ENCODE measurements at regions not wholly inside any gene's neighbourhood (a gene's known extent, or its start where the extent isn't known, plus 50 kb on each side); places are given as distances from the start of the nearest gene placed in this dataset.

DNA sequence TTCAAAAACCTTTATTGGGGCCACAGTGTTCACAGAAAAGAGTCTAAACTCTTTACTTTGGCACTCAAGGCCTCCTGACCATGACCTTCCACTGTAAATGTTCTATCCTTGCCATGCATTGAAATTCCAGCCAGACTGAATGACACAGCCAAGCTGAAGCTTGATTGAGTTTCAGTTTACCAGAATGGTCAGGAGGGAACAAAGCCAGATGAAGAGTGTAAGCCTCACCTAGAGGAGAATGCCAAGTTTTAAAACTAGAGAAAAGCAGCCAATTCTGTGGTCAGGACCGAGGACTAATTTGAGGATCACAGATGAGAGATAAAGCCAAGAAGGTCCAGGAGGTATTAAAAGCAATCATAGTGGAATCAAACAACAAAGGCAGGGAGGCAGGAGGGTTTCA lies 215.3 kb downstream of the KCNA4 start:
- Histone ChIP-seq H3K9ac (ENCODE audit: low read depth in 1 of 3, low read length in 3 of 3) (no peak overlapping the region), H3K4me1 (ENCODE audit: control insufficient read depth in 3 of 3, insufficient read depth in 3 of 3, low read length in 3 of 3) (no peaks in the 10 kb centered on the region), H3K27me3 (ENCODE audit: control insufficient read depth in 3 of 3, insufficient read depth in 3 of 3, low read length in 3 of 3) (no peaks in the 10 kb centered on the region), H3K36me3 (ENCODE audit: control insufficient read depth in 3 of 3, insufficient read depth in 3 of 3, low read length in 3 of 3) (no peaks in the 10 kb centered on the region), H3K9me3 (ENCODE audit: control insufficient read depth in 3 of 3, low read length in 3 of 3) (no peaks in the 10 kb centered on the region), H3K27ac (ENCODE audit: low read depth, low read length) (no peak overlapping the region), H3K4me3 (ENCODE audit: low read length in 3 of 3) (no peak overlapping the region)

DNA sequence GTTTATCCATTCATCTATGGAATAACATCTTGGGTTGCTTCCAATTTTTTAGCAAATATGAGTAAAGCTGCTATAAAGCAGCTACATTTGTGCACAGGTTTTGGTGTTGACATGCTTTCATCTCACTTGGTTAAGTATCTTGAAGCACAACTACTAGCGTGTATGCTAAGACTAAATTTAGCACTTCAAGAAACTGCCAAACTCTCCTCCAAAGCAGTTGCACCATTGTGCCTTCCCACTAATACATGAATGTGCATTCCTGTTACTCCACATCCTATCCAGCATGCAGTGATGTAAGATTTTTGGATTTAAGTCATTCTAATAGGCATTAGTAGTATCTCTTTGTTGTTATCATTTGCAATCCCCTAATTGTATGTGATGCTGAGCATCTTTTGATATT lies 230.7 kb downstream of the KCNA4 start:
- H3K9ac ChIP-seq (ENCODE audit: low read depth in 1 of 3, low read length in 3 of 3), result no peak overlapping the region
- no peaks in the 10 kb centered on the region for H3K36me3 ChIP-seq (ENCODE audit: control insufficient read depth in 3 of 3, insufficient read depth in 3 of 3, low read length in 3 of 3)
- no peaks in the 10 kb centered on the region for H3K27me3 ChIP-seq (ENCODE audit: control insufficient read depth in 3 of 3, insufficient read depth in 3 of 3, low read length in 3 of 3)
- H3K4me1 ChIP-seq (ENCODE audit: control insufficient read depth in 3 of 3, insufficient read depth in 3 of 3, low read length in 3 of 3), result no peaks in the 10 kb centered on the region
- no peak overlapping the region for H3K27ac ChIP-seq (ENCODE audit: low read depth, low read length)
- H3K4me3 ChIP-seq (ENCODE audit: low read length in 3 of 3), result no peak overlapping the region
- H3K9me3 ChIP-seq (ENCODE audit: control insufficient read depth in 3 of 3, low read length in 3 of 3), result peaks cover 0 to 5% (median 0%) of the 10 kb centered on the region in 3 donors

DNA sequence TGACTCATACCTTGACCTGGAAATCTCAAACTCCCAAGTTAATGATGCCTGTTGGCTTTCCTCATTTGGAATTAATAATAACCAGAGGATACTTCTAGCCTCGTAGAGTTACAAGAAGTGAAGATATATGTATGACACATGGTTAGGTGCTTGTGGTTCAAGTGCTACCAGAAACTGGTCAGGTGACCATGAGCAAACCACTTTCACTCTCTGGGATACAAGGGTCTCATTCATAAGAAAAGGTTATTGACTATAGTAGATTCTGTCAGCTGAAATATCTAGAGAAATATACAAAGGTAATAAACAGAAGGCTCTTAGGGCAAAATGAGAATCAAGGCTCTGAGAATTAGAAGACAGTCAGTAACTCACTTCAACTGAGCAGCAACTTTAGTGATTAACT lies 233.3 kb downstream of the KCNA4 start:
- H3K4me1 ChIP-seq (ENCODE audit: control insufficient read depth in 3 of 3, insufficient read depth in 3 of 3, low read length in 3 of 3), result no peaks in the 10 kb centered on the region
- no peaks in the 10 kb centered on the region for H3K36me3 ChIP-seq (ENCODE audit: control insufficient read depth in 3 of 3, insufficient read depth in 3 of 3, low read length in 3 of 3)
- no peaks in the 10 kb centered on the region for H3K9me3 ChIP-seq (ENCODE audit: control insufficient read depth in 3 of 3, low read length in 3 of 3)
- no peak overlapping the region for H3K4me3 ChIP-seq (ENCODE audit: low read length in 3 of 3)
- no peak overlapping the region for H3K9ac ChIP-seq (ENCODE audit: low read depth in 1 of 3, low read length in 3 of 3)
- no peak overlapping the region for H3K27ac ChIP-seq (ENCODE audit: low read depth, low read length)
- H3K27me3 ChIP-seq (ENCODE audit: control insufficient read depth in 3 of 3, insufficient read depth in 3 of 3, low read length in 3 of 3), result no peaks in the 10 kb centered on the region

DNA sequence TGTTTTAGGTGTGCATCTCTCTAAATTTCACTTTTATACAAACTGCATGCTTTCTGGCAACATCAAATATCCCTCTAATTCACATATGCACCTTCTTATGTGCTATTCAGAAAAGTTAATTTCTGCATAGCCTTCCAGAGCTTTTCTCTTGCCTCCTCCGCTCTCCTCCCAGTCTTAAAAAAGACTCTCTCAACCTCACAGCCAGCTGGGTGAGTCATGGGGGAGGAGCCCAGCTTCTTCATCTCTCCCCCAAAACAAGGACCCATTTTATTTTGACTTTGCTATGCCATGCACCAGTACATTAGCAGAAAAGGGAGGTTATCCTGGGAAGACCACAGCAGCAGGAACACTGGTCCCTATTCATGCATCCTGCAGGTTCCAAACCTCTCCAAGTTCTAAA lies 234.4 kb downstream of the KCNA4 start:
- Histone ChIP-seq H3K27me3 (ENCODE audit: control insufficient read depth in 3 of 3, insufficient read depth in 3 of 3, low read length in 3 of 3) (no peaks in the 10 kb centered on the region), H3K4me3 (ENCODE audit: low read length in 3 of 3) (no peak overlapping the region), H3K36me3 (ENCODE audit: control insufficient read depth in 3 of 3, insufficient read depth in 3 of 3, low read length in 3 of 3) (no peaks in the 10 kb centered on the region), H3K27ac (ENCODE audit: low read depth, low read length) (no peak overlapping the region), H3K9me3 (ENCODE audit: control insufficient read depth in 3 of 3, low read length in 3 of 3) (no peaks in the 10 kb centered on the region), H3K9ac (ENCODE audit: low read depth in 1 of 3, low read length in 3 of 3) (no peak overlapping the region), H3K4me1 (ENCODE audit: control insufficient read depth in 3 of 3, insufficient read depth in 3 of 3, low read length in 3 of 3) (no peaks in the 10 kb centered on the region)

DNA sequence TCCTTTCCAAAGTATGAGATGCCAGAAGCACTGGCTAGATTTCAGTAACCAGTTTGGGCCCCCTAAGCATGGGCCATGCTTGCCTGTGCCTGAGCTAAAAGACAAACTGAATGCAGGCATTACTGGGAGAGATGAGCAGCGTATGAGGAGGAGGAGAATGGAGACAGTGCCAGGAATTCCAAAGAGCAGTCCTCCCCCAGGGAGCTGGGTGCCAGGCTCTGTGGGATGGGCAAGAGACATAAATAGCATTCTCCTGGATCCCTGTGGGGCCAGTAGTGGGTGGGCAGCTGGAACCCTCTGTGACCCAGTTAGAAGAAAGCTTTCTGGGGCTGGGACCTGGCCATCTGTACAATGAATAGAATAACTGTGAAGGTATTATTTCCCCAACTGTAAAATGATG lies 235.6 kb downstream of the KCNA4 start:
- no peak overlapping the region for H3K9ac ChIP-seq (ENCODE audit: low read depth in 1 of 3, low read length in 3 of 3)
- no peaks in the 10 kb centered on the region for H3K36me3 ChIP-seq (ENCODE audit: control insufficient read depth in 3 of 3, insufficient read depth in 3 of 3, low read length in 3 of 3)
- H3K4me1 ChIP-seq (ENCODE audit: control insufficient read depth in 3 of 3, insufficient read depth in 3 of 3, low read length in 3 of 3), result no peaks in the 10 kb centered on the region
- H3K27ac ChIP-seq (ENCODE audit: low read depth, low read length), result no peak overlapping the region
- H3K9me3 ChIP-seq (ENCODE audit: control insufficient read depth in 3 of 3, low read length in 3 of 3), result no peaks in the 10 kb centered on the region
- no peak overlapping the region for H3K4me3 ChIP-seq (ENCODE audit: low read length in 3 of 3)
- H3K27me3 ChIP-seq (ENCODE audit: control insufficient read depth in 3 of 3, insufficient read depth in 3 of 3, low read length in 3 of 3), result no peaks in the 10 kb centered on the region

DNA sequence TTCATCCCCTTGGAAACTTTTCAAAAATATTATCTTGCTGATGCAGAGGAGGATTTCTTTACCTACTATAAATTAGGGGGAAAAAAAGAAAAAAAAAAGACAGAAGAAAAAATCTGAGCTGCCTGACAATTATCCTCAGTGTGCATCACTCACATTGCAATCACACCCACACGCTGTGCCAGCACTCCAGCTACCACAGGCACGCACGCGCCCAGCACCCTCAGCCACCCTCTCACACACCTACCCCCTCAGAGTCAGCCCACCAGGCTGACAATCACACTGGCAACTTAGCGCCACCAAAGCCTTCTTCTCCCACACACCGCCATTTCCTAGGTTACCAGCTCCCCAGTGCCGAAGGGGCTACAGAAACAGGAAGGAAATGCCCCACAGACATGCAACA lies 236.1 kb downstream of the KCNA4 start:
- Histone ChIP-seq H3K27ac (ENCODE audit: low read depth, low read length) (no peak overlapping the region), H3K4me1 (ENCODE audit: control insufficient read depth in 3 of 3, insufficient read depth in 3 of 3, low read length in 3 of 3) (no peaks in the 10 kb centered on the region), H3K9ac (ENCODE audit: low read depth in 1 of 3, low read length in 3 of 3) (no peak overlapping the region), H3K27me3 (ENCODE audit: control insufficient read depth in 3 of 3, insufficient read depth in 3 of 3, low read length in 3 of 3) (no peaks in the 10 kb centered on the region), H3K36me3 (ENCODE audit: control insufficient read depth in 3 of 3, insufficient read depth in 3 of 3, low read length in 3 of 3) (no peaks in the 10 kb centered on the region), H3K4me3 (ENCODE audit: low read length in 3 of 3) (no peak overlapping the region), H3K9me3 (ENCODE audit: control insufficient read depth in 3 of 3, low read length in 3 of 3) (no peaks in the 10 kb centered on the region)

DNA sequence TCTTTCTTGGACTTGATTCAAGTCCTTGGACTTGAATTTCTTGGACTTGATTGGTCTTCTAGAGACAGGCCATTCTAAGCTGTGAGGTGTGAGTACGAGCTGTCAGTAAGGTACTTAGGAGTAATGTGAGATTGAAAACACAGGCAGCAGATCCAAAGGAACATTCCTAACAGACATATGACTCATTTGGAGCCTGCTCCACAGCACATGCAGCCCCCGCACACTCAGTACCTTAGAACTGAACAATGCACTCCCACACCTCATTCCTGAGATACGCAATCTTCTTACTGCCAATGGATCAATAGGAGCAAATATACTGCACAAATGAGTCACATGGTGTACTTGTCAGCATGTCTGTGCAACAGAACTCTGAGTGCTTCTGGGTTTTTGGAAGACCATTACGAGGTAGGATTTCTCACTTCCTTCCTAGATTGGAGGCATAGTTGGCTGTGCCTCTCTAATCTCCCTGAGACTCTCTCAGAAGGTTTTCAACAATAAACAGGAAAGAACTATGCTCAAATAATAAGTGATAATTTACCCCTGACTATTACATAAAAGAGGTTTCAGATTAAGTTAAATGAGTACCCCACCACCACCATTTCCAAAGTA lies 243.1 kb downstream of the KCNA4 start:
- Histone ChIP-seq H3K4me1 (ENCODE audit: control insufficient read depth in 3 of 3, insufficient read depth in 3 of 3, low read length in 3 of 3) (no peaks in the 10 kb centered on the region), H3K27ac (ENCODE audit: low read depth, low read length) (no peak overlapping the region), H3K9ac (ENCODE audit: low read depth in 1 of 3, low read length in 3 of 3) (no peak overlapping the region), H3K4me3 (ENCODE audit: low read length in 3 of 3) (no peak overlapping the region), H3K27me3 (ENCODE audit: control insufficient read depth in 3 of 3, insufficient read depth in 3 of 3, low read length in 3 of 3) (no peaks in the 10 kb centered on the region), H3K36me3 (ENCODE audit: control insufficient read depth in 3 of 3, insufficient read depth in 3 of 3, low read length in 3 of 3) (no peaks in the 10 kb centered on the region), H3K9me3 (ENCODE audit: control insufficient read depth in 3 of 3, low read length in 3 of 3) (no peaks in the 10 kb centered on the region)

DNA sequence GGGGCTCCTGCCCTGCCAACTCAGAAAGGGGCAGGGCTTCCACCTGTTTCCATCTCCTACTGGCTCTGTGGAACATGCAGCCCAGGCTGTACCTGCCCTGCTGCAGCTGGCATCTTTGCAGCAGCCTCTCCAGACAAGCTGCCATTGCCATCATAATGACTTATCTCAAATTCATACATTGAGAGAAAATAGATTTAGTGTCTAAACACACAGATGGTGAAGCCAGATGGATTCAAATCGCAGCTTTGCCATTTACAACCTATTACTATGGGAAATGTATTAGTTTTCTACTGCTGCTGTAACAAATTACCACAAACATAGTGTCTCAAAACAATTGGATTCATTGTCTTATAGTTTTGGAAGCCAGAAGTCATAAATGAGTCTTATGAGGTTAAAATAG lies 260.0 kb downstream of the KCNA4 start:
- Histone ChIP-seq H3K36me3 (ENCODE audit: control insufficient read depth in 3 of 3, insufficient read depth in 3 of 3, low read length in 3 of 3) (no peaks in the 10 kb centered on the region), H3K9ac (ENCODE audit: low read depth in 1 of 3, low read length in 3 of 3) (no peak overlapping the region), H3K27ac (ENCODE audit: low read depth, low read length) (no peak overlapping the region), H3K4me3 (ENCODE audit: low read length in 3 of 3) (no peak overlapping the region), H3K27me3 (ENCODE audit: control insufficient read depth in 3 of 3, insufficient read depth in 3 of 3, low read length in 3 of 3) (no peaks in the 10 kb centered on the region), H3K4me1 (ENCODE audit: control insufficient read depth in 3 of 3, insufficient read depth in 3 of 3, low read length in 3 of 3) (no peaks in the 10 kb centered on the region), H3K9me3 (ENCODE audit: control insufficient read depth in 3 of 3, low read length in 3 of 3) (peaks cover 0 to 8% (median 0%) of the 10 kb centered on the region in 3 donors)

DNA sequence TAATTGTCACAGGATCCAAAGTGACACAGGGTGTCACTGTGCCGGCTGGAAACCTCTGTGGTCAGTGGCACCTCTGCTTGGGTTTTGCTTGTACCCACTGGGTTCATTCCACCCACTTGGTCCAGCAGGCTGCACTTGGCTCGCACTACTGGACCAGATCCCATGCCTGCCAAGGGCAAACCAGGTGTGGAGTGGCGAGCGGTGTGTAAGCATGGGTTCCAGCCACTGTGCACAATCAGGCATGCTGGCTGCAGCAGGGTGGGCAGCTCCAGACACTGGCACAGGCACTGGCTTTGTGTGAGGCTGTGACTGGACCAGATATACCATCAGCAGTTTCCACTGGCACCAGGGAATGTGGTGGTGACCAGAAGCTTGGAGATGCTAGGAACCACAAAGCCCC lies 261.4 kb downstream of the KCNA4 start:
- peaks cover 0 to 8% (median 0%) of the 10 kb centered on the region in 3 donors for H3K9me3 ChIP-seq (ENCODE audit: control insufficient read depth in 3 of 3, low read length in 3 of 3)

DNA sequence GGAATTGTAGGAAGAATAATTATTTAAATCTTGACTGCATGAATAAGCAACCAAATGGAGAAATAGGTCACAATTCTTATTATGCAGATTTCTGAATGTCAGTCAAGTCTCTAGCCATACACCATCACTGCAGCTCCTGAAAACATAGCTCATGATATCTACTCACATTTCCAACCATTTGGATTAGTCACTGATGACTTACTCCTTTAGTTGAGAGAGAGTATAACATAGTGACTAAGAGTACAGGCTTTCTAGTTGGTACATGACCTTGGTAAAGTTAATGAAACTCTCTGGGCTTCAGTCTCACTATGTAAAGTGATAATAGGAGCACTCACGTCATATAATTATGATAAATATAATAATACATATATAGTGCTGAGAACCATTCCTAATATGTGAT lies 265.2 kb downstream of the KCNA4 start:
- Histone ChIP-seq H3K9me3 (ENCODE audit: control insufficient read depth in 3 of 3, low read length in 3 of 3) (peaks cover 0 to 4% (median 0%) of the 10 kb centered on the region in 3 donors), H3K4me1 (ENCODE audit: control insufficient read depth in 3 of 3, insufficient read depth in 3 of 3, low read length in 3 of 3) (no peaks in the 10 kb centered on the region), H3K27me3 (ENCODE audit: control insufficient read depth in 3 of 3, insufficient read depth in 3 of 3, low read length in 3 of 3) (no peaks in the 10 kb centered on the region), H3K4me3 (ENCODE audit: low read length in 3 of 3) (no peak overlapping the region), H3K9ac (ENCODE audit: low read depth in 1 of 3, low read length in 3 of 3) (no peak overlapping the region), H3K36me3 (ENCODE audit: control insufficient read depth in 3 of 3, insufficient read depth in 3 of 3, low read length in 3 of 3) (no peaks in the 10 kb centered on the region), H3K27ac (ENCODE audit: low read depth, low read length) (no peak overlapping the region)

More for the DNA sequence above, 261.4 kb downstream of the KCNA4 start:
- Histone ChIP-seq H3K9ac (ENCODE audit: low read depth in 1 of 3, low read length in 3 of 3) (no peak overlapping the region), H3K27me3 (ENCODE audit: control insufficient read depth in 3 of 3, insufficient read depth in 3 of 3, low read length in 3 of 3) (no peaks in the 10 kb centered on the region), H3K4me1 (ENCODE audit: control insufficient read depth in 3 of 3, insufficient read depth in 3 of 3, low read length in 3 of 3) (no peaks in the 10 kb centered on the region), H3K27ac (ENCODE audit: low read depth, low read length) (no peak overlapping the region), H3K4me3 (ENCODE audit: low read length in 3 of 3) (no peak overlapping the region), H3K36me3 (ENCODE audit: control insufficient read depth in 3 of 3, insufficient read depth in 3 of 3, low read length in 3 of 3) (no peaks in the 10 kb centered on the region)

DNA sequence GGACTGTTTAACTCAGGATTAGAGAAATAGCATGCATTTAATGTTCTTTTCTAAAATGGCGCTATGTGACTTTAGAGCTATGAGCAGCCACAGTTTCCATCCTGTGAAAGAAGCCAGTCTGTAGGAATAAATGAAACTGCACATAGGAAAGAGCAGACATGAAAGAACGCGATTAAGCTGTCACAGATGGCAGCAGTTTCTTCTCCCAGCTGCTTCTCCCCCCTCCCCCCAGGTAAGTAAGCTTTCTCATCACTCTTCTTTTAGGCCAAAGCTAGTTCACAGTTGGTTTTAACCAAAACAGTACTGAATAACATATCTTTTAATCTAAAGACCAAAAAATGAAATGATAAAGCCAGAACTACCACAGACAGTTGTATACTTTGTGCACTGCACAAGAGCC lies 266.4 kb downstream of the KCNA4 start:
- no peaks in the 10 kb centered on the region for H3K9me3 ChIP-seq (ENCODE audit: control insufficient read depth in 3 of 3, low read length in 3 of 3)
- H3K4me3 ChIP-seq (ENCODE audit: low read length in 3 of 3), result no peak overlapping the region
- no peaks in the 10 kb centered on the region for H3K4me1 ChIP-seq (ENCODE audit: control insufficient read depth in 3 of 3, insufficient read depth in 3 of 3, low read length in 3 of 3)
- no peak overlapping the region for H3K27ac ChIP-seq (ENCODE audit: low read depth, low read length)
- no peaks in the 10 kb centered on the region for H3K36me3 ChIP-seq (ENCODE audit: control insufficient read depth in 3 of 3, insufficient read depth in 3 of 3, low read length in 3 of 3)
- H3K27me3 ChIP-seq (ENCODE audit: control insufficient read depth in 3 of 3, insufficient read depth in 3 of 3, low read length in 3 of 3), result no peaks in the 10 kb centered on the region
- H3K9ac ChIP-seq (ENCODE audit: low read depth in 1 of 3, low read length in 3 of 3), result no peak overlapping the region
